ENCODE measurements at regions not wholly inside any gene's neighbourhood (a gene's known extent, or its start where the extent isn't known, plus 50 kb on each side); places are given as distances from the start of the nearest gene placed in this dataset.

GRCh38 chr1:173423291-173423690, 53.8 kb upstream of the PRDX6 start:
- no peak for TF ChIP-seq CTCF (IDR thresholded peaks at IDR 0.05; ENCODE audit: poor library complexity)
- TF ChIP-seq EZH2 (IDR thresholded peaks at IDR 0.05; ENCODE audit: borderline replicate concordance), result no peak
